BLaER1 treated with 17β-estradiol and CSF1 and Interleukin-3, amounts not matched to agents 10 nM and 100 nM (cell line): ENCODE measurements at regions not wholly inside any gene's neighbourhood (a gene's known extent, or its start where the extent isn't known, plus 50 kb on each side); places are given as distances from the start of the nearest gene placed in this dataset.

Experiments used
- H3K27ac ChIP-seq, 11 experiments: shearing (Covaris generic); formaldehyde crosslinking; 2 replicates each; pipeline ENCODE4 v1.8.1; 2022
- H3K27me3 ChIP-seq, 11 experiments: shearing (Covaris generic); formaldehyde crosslinking; 2 replicates each; pipeline ENCODE4 v1.8.1; 2022
- H3K36me3 ChIP-seq, 11 experiments: shearing (Covaris generic); formaldehyde crosslinking; 2 replicates each; pipeline ENCODE4 v1.8.1; 2022
- H3K4me1 ChIP-seq, 10 experiments: shearing (Covaris generic); formaldehyde crosslinking; 2 replicates each; pipeline ENCODE4 v1.8.1; 2022
- H3K4me2 ChIP-seq, 11 experiments: shearing (Covaris generic); formaldehyde crosslinking; 2 replicates each; pipeline ENCODE4 v1.8.1; 2022
- H3K4me3 ChIP-seq, 10 experiments: shearing (Covaris generic); formaldehyde crosslinking; 2 replicates each; pipeline ENCODE4 v1.8.1; 2022
- H3K9ac ChIP-seq, 11 experiments: shearing (Covaris generic); formaldehyde crosslinking; 2 replicates each; pipeline ENCODE4 v1.8.1; 2022
- H3K9me3 ChIP-seq, 11 experiments: shearing (Covaris generic); formaldehyde crosslinking; replicated peaks in 1 of 11; 2 replicates each; pipeline ENCODE4 v1.8.1; 2022
- H4K20me1 ChIP-seq, 11 experiments: shearing (Covaris generic); formaldehyde crosslinking; 2 replicates each; pipeline ENCODE4 v1.8.1; 2022
- Cebpa-rat ChIP-seq, 11 experiments: shearing (Covaris generic); IDR thresholded peaks; 2 replicates each; pipeline ENCODE4 v1.8.1; 2022

DNA sequence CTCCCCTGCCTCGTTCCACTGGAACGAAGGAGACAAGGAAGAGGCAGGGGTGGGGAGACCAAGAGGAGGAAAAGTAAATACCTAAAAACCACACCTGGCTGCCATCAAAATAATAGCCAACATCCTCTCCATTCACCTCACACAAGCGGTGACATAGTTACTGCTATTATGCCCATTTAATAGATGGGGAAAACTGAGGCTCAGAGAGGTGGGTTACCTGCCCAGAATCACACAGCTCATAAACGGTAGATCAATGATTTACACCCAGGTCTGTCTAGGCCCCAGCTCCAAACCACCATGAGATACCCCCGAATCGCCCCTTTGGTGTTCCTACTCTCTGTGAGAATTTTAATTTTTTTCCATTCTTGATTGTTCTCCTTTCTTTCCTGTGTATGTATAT, 253.8 kb downstream of the BMP7 start:
- H3K9ac ChIP-seq: no peak overlapping the region
- peaks cover 17 to 36% (median 28%) of the 10 kb centered on the region in 11 experiments for H3K27me3 ChIP-seq
- no peak overlapping the region for H3K4me3 ChIP-seq
- no peak for TF ChIP-seq Cebpa-rat (IDR thresholded peaks at IDR 0.05)
- H4K20me1 ChIP-seq: no peaks in the 10 kb centered on the region
- no peak overlapping the region for H3K27ac ChIP-seq
- H3K9me3 ChIP-seq: no peaks in the 10 kb centered on the region
- H3K4me1 ChIP-seq: peaks cover 0 to 34% (median 25%) of the 10 kb centered on the region in 10 experiments; a peak in 17 of 20 replicates
- no peak overlapping the region for H3K4me2 ChIP-seq
- H3K36me3 ChIP-seq: no peaks in the 10 kb centered on the region

DNA sequence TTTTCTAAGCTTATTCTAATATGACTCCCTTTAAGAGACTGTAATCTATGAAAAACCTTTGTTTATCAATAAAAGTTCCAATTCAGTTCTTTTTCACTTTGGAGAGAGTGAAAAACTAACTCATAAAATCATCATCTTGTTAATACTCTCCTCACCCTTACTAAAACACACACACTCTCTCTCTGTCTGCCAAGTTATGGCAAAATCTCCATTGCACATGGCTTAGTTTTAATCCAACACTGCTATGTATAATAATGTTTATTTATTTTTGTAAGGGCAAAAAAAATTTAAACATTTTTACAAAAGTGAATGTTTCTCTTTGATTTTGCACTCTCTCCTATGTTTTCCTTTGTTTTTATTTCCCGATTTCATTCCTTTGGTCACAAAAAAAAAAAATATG, 253.2 kb downstream of the BMP7 start:
- no peak overlapping the region for H3K4me3 ChIP-seq
- 0 out of 22 replicates have a peak overlapping the region, but pooled peaks of 1 of the 11 experiments have one; percentile 54 for H3K4me2 ChIP-seq
- no peak overlapping the region for H3K27ac ChIP-seq
- no peak overlapping the region for H3K9ac ChIP-seq
- H4K20me1 ChIP-seq: no peaks in the 10 kb centered on the region
- no peaks in the 10 kb centered on the region for H3K36me3 ChIP-seq
- H3K9me3 ChIP-seq: no peaks in the 10 kb centered on the region
- no peak for TF ChIP-seq Cebpa-rat (IDR thresholded peaks at IDR 0.05)
- peaks cover 17 to 33% (median 28%) of the 10 kb centered on the region in 11 experiments for H3K27me3 ChIP-seq
- peaks cover 0 to 29% (median 21%) of the 10 kb centered on the region in 10 experiments; a peak in 14 of 20 replicates for H3K4me1 ChIP-seq

- Histone ChIP-seq H3K9ac (no peak overlapping the region), H3K4me1 (peaks cover 0 to 23% (median 19%) of the 10 kb centered on the region in 10 experiments; a peak in 14 of 20 replicates), H3K36me3 (no peaks in the 10 kb centered on the region), H3K9me3 (no peaks in the 10 kb centered on the region), H3K27ac (no peak overlapping the region), H4K20me1 (no peaks in the 10 kb centered on the region), H3K4me2 (peak overlapping the region in 9 of 11 experiments; percentile 17 to 55 (median 35); a peak in 11 of 22 replicates), H3K27me3 (peaks cover 17 to 32% (median 28%) of the 10 kb centered on the region in 11 experiments), H3K4me3 (no peak overlapping the region)
- TF ChIP-seq Cebpa-rat (IDR thresholded peaks at IDR 0.05): no peak
Observed at GRCh38 chr20:57013741-57014140, 252.7 kb downstream of the BMP7 start.

DNA sequence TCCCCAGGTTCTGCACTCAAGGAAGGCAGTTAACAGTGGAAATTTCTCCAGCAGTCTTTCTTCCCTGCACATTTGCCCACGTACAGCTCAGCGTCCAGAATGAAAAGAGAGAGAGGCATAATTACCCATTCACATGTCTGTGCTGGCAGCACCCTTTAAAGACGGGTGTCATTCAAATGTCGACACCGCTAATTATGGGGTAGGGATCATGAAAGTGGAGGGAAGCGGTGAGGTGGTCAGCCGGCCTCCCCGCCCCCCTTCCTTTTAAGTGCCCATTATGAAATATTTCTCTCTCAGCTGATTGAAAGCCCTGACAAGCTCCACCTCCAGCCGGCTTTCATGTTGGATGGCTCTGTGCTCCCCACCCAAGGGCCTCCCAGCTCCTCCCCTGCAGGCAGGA, 246.1 kb downstream of the BMP7 start:
- Histone ChIP-seq H3K4me3 (no peak overlapping the region), H4K20me1 (no peaks in the 10 kb centered on the region), H3K9ac (no peak overlapping the region), H3K4me2 (no peak overlapping the region), H3K27me3 (0 out of 22 replicates have a peak, but pooled peaks cover 0 to 1% (median 0%) of the 10 kb centered on the region in 11 experiments), H3K27ac (no peak overlapping the region), H3K4me1 (no peaks in the 10 kb centered on the region), H3K36me3 (no peaks in the 10 kb centered on the region), H3K9me3 (no peaks in the 10 kb centered on the region)
- TF ChIP-seq Cebpa-rat (IDR thresholded peaks at IDR 0.05): no peak

DNA sequence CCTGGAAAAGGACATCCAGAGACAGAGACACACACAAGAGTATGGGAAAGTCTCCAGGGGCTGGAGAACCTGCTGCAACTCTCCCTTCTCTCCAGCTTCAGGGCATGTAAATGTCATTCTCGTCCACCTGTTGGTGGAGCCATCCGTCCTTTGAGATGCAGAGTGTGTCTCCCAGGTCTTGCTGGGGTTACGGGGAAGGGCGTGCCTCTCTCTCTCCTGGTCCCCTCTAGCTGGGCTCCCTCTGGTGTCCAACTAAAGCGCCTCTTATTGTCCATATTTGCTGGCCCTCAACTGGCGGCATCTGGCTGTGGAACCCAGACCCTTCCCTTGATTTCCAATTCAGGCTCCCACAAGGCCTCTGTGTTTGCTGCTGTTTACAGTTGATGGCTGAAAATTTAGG, 244.1 kb downstream of the BMP7 start:
- H3K27ac ChIP-seq: no peak overlapping the region

GRCh38 chr20:57023007-57023406, 243.4 kb downstream of the BMP7 start:
- Histone ChIP-seq H3K4me2 (no peak overlapping the region), H3K27me3 (no peaks in the 10 kb centered on the region), H3K9me3 (no peaks in the 10 kb centered on the region), H3K4me1 (no peaks in the 10 kb centered on the region), H4K20me1 (no peaks in the 10 kb centered on the region), H3K9ac (no peak overlapping the region), H3K4me3 (no peak overlapping the region), H3K27ac (no peak overlapping the region), H3K36me3 (no peaks in the 10 kb centered on the region)
- TF ChIP-seq Cebpa-rat (IDR thresholded peaks at IDR 0.05): no peak

More for the DNA sequence above, 244.1 kb downstream of the BMP7 start:
- H3K27me3 ChIP-seq: no peaks in the 10 kb centered on the region
- no peak for TF ChIP-seq Cebpa-rat (IDR thresholded peaks at IDR 0.05)
- no peak overlapping the region for H3K9ac ChIP-seq
- H4K20me1 ChIP-seq: no peaks in the 10 kb centered on the region
- no peak overlapping the region for H3K4me3 ChIP-seq
- no peaks in the 10 kb centered on the region for H3K4me1 ChIP-seq
- H3K4me2 ChIP-seq: no peak overlapping the region
- H3K36me3 ChIP-seq: no peaks in the 10 kb centered on the region
- H3K9me3 ChIP-seq: no peaks in the 10 kb centered on the region

DNA sequence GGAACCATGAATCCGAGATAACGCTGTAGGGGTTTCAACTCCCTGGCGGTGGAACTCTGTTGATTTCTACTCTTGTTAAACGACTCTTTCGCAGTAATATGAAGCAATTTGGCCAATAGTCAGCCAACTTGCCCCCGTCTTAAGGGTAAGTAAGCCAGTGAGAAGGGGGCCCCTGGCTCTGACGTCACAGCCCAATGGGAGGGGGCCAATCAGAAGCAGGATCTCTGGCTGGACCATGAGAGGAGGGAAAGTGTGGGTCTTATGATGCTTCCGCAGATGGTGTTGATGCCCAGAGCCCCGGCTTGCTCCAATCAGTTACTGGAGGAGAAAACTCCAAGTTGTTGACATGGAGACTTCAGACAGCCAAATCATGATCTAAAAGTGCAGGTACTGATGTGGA, 242.4 kb downstream of the BMP7 start:
- H3K27me3 ChIP-seq: no peaks in the 10 kb centered on the region
- H3K27ac ChIP-seq: no peak overlapping the region
- no peaks in the 10 kb centered on the region for H4K20me1 ChIP-seq
- no peak overlapping the region for H3K4me3 ChIP-seq
- H3K9me3 ChIP-seq: no peaks in the 10 kb centered on the region
- H3K4me1 ChIP-seq: no peaks in the 10 kb centered on the region
- no peaks in the 10 kb centered on the region for H3K36me3 ChIP-seq
- no peak overlapping the region for H3K9ac ChIP-seq
- no peak for TF ChIP-seq Cebpa-rat (IDR thresholded peaks at IDR 0.05)
- H3K4me2 ChIP-seq: no peak overlapping the region

DNA sequence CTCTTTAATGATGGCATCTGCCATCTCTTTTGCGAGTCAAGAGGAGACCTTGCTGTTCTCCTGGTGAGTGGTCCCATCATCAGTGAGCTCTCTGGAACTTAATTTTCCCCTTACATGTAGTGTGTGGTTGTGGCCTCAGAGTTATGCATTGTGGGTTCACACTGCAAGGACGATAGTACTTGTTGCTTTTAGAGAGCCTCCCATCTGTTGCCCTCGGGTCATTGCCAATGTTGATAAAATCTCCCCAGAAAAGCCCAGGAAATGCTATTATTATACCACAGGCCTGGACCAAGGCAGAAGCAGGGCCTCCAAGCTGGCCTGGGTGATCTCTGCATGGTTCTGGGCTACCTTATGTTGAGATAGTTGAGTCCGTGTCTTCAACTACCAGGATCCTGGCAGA, 241.6 kb downstream of the BMP7 start:
- Histone ChIP-seq H3K4me3 (no peak overlapping the region), H4K20me1 (no peaks in the 10 kb centered on the region), H3K4me2 (no peak overlapping the region), H3K27me3 (no peaks in the 10 kb centered on the region), H3K36me3 (no peaks in the 10 kb centered on the region), H3K4me1 (peaks cover 0 to 8% (median 5%) of the 10 kb centered on the region in 10 experiments; a peak in 16 of 20 replicates), H3K9ac (no peak overlapping the region), H3K27ac (no peak overlapping the region), H3K9me3 (no peaks in the 10 kb centered on the region)
- no peak for TF ChIP-seq Cebpa-rat (IDR thresholded peaks at IDR 0.05)

DNA sequence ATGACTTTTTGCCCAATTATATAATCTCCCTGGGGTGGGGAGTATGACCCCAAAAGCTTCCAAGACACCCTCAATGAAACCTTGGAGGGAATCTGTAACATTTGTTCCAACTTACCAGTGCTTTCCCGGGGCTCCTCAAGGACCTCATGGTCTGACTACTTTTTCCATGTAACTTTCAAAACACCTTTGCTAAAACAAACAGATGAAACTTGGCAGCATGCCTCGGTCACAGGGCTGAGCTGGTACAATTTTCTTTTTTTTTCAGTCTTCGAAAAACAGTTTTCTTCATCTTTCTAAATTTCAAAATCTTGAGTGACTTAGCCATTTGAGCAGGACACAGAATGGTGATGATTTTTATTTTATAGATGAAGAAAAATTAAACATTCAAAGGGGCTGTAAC, 241.2 kb downstream of the BMP7 start:
- no peak overlapping the region for H3K9ac ChIP-seq
- no peaks in the 10 kb centered on the region for H3K9me3 ChIP-seq
- no peak overlapping the region for H3K4me3 ChIP-seq
- no peak for TF ChIP-seq Cebpa-rat (IDR thresholded peaks at IDR 0.05)
- no peak overlapping the region for H3K27ac ChIP-seq
- peaks cover 0 to 12% (median 9%) of the 10 kb centered on the region in 10 experiments; a peak in 16 of 20 replicates for H3K4me1 ChIP-seq
- H4K20me1 ChIP-seq: no peaks in the 10 kb centered on the region
- no peaks in the 10 kb centered on the region for H3K36me3 ChIP-seq
- no peaks in the 10 kb centered on the region for H3K27me3 ChIP-seq
- no peak overlapping the region for H3K4me2 ChIP-seq

DNA sequence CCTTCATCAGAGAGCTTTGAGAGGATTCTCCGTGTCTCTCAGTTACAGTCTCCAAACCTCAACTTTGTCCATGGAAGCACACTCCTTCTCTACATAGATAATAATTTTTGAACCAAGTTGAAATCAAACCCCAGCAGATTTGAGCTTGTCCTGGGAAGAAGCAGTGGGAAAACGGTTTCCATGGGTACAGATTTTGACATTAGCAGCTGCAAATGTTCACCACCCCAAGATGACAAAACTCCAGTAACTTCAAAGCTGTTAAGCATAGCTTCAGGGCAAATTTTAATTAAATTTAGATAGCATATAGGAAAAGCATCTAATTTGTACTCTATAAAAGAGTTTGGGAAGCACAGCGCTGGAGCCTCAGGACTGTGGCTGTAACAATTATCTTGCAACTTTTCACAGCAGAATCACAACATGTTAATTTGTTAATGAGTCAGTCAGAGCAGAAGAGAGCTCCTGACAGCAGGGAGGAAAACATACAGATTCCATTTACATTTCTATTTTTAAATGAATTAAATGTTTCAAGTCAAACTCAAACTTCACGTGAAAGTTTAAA, 240.7 kb downstream of the BMP7 start:
- H3K4me3 ChIP-seq: no peak overlapping the region
- H3K9ac ChIP-seq: no peak overlapping the region
- no peaks in the 10 kb centered on the region for H3K27me3 ChIP-seq
- H3K4me1 ChIP-seq: peaks cover 0 to 17% (median 13%) of the 10 kb centered on the region in 10 experiments; a peak in 17 of 20 replicates
- no peak for TF ChIP-seq Cebpa-rat (IDR thresholded peaks at IDR 0.05)
- H3K4me2 ChIP-seq: no peak overlapping the region
- H3K36me3 ChIP-seq: no peaks in the 10 kb centered on the region
- no peaks in the 10 kb centered on the region for H3K9me3 ChIP-seq
- no peaks in the 10 kb centered on the region for H4K20me1 ChIP-seq
- no peak overlapping the region for H3K27ac ChIP-seq
